GM19467 (cell line): ENCODE measurements at regions not wholly inside any gene's neighbourhood (a gene's known extent, or its start where the extent isn't known, plus 50 kb on each side); places are given as distances from the start of the nearest gene placed in this dataset.

Source experiments
- ATAC-seq: cut with Tn5 transposase; IDR thresholded peaks from one replicate; pipeline ENCODE4 v1.9.1; 2021; ENCODE audit warnings: mild to moderate bottlenecking, moderate library complexity; ENCODE audit not compliant: unreplicated experiment

DNA sequence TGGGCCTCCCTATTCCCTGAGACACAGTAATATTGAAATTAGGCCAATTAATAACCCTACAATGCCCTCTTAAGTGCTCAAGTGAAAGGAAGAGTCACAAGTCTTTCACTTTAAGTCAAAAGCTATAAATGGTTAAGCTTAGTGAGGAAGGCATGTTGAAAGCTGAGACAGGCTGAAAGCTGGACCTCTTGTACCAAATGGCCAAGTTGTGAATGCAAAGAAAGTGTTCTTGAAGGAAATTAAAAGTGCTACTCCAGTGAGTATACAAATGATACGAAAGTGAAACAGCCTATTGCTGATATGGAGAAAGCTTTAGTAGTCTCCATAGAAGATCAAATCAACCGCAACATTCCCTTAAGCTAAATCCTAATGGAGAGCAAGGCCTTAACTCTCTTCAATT is 140.8 kb downstream of the PTCSC3 start:
- ATAC-seq, result no peak

DNA sequence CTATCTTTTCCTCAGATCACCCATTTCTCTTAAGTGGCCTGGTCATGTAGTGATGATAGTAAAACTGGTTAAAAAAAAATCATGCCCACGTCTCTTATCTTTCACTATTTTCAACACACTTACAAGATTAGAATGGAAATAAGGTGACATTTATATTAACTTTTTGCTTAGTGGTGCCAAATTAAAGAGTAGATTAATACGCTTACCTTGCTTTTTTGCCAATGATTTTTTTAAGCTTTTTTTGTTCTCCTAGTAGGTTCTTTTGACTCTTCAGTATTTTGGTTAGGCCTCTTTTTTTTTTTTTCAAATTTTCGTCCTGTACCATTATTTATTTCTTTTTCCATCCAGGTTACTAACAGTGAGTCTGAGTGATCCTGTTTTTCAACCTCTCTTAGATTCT is 147.9 kb downstream of the PTCSC3 start:
- no peak for ATAC-seq

DNA sequence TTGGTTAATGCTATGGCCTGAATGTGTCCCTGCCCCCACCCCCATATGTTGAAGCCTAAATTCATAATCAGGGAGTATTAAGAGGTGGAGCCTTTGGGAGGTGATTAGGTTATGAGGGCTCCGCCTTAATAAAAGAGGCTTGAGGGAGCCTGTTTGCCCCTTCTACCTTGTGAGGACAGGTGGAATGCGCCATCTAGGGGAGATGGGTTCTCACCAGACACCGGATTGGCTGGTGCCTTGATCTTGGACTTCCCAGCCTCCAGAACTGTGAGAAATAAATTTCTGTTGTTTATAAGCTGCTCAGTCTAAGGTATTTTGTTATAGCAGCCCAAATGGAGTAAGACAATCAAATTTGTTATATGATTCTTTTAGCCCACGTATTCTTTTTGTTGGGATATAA is 148.3 kb downstream of the PTCSC3 start:
- no peak for ATAC-seq

DNA sequence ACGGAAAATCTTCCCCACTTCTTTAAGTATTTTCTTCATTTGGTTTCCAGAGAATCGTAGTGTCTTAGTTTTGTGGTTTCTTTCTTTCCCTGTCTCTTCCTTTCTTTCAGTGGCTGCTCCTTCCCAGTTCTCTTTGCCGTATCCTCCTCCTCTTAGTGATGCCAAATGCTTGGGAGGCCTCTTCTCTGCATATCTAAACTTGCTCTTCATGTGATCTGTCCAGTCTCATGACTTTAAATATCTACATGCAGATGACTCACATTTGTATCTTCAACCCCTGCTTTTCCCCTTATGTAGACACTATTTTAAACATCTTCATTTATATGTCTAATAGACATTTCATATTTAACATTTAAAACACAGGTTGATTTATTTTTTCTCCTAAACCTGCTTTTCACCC is 149.2 kb downstream of the PTCSC3 start:
- no peak for ATAC-seq

DNA sequence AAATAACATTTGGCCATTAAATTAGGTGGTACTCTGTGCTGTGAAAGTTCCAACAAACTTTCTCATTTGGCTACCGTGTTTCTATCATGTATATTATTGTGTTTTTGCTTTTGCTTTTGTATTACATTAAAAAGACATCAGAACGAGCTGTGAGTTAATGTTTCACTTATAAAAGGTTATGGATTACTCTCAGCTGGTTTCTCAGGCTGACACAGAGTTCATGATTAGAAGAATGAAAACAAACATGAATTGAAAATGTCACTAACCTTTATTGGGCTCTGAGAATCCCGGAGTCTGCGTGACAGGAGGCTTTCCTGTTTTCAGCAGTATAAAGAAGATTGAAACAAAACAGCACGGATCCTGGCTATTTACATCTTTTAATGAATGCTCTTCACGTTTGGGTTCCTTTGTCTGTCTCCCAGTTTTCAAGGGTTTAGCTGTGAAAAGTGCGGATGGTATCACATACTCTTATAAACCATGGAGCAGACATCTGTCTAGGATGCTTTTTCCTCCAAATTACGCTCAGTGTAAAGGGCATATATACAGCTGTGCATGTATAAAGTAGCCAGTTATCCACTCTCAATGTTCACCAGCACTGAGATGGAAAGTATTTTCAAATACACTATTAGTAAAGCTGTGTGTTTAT is 153.6 kb downstream of the PTCSC3 start:
- peak; percentile 46 for ATAC-seq

DNA sequence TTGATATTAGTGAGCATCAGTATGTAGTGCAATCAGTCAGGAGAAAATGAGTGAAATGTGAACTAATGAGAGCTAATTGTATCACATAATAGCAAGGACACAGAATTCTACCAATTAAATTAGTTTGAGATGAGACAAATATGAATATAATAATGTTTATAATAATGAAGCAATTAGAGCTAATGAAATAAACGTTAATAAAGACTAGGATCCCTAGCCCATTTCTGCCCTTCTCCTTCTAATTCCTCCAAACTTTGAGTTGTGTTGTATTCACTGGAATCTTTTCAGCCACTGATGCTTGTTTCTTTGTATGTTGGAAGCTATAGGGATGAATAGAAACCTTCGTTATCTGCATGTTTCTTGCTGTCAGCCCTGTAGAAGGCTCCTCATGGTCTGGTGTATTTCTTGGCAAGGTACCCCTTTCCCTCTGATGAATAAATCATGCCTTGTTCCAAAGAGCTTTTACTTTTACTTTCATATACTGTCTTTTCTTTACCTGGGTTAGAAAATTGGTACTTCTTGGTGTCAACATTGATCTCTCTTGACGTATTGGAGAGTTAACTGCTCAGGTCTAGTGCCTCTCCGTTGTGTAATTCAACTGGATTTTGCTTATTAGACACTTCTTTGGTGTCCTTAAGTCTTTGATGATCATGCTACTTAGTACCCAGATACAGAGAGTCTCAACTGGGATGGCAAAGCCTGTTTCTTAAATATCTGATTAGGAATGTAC is 154.8 kb downstream of the PTCSC3 start:
- no peak for ATAC-seq

DNA sequence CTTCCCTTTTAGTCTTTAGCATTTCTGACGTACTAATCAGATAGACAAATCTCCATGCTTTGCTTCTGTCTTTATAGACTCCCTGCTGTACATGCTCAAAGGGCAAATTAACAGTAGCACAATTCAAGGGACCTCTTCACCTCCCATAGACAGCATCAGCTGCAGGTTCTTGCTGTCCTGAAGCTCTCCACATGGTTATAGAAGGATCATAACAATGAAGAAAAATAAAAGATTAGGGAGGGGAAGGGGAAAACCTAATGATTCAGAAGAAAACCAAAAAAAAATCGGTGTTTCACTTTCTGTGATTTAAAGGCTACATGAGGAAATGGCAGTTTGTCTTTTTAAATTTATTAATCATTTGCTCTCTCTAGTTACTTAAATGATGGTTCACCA is 155.5 kb downstream of the PTCSC3 start:
- ATAC-seq, result peak; percentile 35

DNA sequence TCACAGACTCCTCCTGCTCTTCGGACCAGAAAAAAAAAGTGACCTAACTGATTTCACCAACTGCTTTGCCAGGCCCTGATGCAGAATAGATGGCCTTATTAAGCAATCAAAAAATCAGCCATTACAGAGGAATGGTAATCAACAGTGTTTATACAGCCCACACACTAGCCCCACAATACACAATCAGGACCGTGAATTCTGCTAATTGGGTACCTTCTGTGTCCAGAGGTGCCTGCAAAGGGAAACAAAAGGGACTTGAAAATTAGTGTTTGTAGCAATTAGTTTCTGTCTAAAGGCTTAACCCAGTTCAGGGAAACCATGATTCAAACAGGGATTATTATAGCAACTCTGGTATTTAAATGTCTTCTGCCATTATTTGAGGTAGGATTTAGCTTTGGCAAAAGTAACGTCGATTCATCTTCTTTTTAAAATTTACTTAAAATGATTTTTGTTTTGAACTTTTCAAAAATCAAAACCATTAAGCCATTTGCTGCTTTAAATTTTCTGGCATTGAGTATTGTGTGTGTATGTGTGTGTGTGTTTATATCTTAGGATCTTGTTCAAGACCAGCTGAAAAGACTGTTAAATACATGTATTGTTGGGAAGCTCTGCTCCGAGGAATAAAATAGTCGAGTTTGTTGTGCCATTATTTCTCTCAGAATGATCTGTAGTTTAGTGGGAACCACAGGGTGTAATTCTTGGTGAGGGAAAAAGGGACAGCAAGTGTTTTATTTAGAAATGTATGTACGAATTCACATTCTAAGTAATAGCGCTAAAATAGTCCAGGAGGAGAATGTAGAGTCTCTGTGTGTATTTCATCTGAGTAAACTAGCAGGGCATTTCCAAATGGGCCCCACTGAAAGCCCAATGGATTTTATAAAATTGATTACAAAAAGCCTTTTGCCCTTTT is 156.1 kb downstream of the PTCSC3 start:
- ATAC-seq, result no peak

DNA sequence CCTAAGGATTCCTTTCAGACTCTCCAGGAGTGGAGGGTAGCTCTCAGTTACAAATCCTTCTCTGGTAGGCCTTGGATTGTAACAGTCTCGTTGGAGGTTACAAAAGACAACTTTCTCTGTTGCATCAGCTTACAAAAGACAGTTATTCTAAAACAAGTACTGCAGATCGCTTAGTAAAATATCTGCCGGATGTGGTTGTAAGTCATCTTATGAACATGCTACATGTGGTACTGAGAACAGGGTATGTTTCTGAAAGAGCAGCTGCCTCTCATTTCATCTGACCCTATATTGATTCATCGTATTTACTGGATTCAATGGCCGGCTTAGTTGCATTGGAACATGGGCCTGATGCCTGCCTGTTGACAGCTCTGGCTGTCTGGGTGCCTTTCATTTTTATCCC is 157.4 kb downstream of the PTCSC3 start:
- no peak for ATAC-seq

DNA sequence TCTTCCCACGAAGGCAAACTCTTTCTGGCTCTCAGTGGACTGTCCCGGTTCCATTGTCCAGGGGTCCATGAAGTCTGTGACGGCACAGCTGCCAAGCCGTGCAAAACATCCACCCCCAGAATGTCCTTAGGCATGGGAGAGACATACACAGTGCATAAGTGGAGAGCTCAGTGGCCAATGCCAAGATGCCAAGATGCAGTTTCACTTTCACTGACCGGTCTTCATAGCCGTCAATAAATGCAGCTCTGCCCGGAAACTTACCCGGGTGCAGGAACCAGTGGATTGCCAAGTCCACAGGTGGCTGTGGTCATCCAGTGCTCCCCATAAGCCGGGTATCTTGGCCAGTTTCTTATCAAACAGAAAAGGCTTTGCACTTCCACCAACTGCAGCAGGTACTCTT is 162.3 kb downstream of the PTCSC3 start:
- ATAC-seq, result no peak

DNA sequence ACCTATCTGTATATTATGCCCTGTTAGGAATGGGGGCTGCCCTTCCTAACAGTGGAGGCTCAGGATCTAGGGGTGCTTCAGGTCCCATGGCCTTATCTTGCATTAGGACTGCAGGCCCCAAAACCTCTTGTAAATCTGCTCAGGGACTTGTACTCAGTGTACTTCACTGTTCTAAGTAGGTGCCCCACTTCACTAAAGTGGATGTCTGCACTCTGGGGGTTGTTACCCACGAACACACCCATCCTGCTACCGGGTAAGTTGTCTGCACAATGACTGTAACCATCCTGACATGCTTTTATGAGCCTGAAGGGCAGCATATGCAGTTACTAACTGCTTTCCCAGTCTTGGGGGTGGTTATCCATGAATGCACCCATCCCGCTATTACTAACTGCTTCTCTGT is 163.0 kb downstream of the PTCSC3 start:
- ATAC-seq, result no peak

DNA sequence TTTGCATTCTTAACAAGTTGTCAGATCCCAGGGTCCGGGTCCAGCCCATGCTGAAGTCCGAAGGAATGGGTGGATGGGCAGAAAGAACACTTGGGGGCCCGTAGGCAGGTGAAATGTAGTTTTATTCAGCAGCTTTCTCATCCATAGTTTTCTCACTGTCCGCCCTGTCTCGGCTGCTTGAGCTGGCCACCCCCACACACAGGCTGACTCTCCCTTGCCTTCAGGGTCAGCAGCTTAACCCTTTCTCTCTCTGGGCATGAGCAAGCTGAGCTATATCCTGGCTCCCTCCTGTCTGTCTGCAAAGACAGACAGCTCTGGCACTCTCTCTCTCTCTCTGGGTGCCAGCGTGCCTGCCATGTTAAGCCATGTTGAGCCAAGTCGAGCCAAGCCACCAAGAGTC is 163.9 kb downstream of the PTCSC3 start:
- no peak for ATAC-seq

DNA sequence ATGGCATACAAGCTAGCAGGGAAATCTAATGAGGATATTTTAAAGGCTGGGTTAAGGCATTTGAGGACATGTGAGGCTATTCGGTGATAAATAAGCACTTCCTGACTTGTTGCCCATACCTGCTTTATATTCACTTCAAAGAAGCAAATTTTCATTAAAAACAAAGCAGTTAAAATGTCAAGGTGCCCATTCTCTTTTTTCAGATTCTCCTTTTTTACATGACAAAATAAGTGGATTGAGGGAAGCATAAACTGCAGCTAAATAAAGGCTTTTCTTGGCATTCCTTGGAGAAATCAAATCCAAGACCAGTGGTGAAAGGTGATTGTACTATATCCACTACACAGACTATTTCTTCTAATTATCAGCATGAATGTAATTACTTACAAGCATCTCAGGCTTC is 166.9 kb downstream of the PTCSC3 start:
- ATAC-seq, result no peak

DNA sequence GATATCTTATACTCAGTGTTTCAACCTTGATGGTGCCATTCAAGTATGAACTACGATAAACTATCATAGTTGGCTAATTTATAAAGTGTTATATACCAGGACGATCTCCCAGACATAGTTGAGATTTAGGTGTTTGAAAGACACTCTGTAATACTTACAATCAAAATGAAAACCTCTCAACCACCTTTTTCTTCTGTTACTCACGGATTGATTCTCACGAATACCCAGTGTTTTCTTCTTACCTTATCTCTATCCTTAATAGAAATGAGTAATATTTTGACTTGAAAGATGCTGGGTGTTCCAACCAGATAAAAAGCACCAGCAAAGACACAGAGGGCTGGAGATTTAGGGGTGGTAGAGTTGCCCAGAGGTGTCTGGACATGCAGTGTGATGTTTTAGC is 169.9 kb downstream of the PTCSC3 start:
- no peak for ATAC-seq

DNA sequence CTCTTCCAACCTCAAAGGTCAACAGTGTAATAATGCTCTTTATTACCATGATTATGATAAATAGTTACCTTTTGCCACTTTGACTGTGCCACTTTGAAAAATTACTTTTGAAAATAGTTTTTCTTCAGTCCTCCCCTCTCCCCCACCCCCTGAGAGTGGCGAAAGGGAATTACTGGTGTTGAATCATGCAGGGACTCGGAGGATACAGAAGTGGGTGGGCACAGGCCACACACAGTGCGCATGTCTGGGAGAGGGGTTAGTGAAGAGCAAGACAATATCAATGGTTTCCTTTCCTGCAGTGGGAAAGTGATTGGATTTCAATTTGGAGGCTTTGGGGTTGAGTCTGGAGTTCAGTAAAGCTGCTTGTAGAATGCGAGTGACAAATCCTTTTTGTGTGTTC is 170.9 kb downstream of the PTCSC3 start:
- ATAC-seq, result no peak

DNA sequence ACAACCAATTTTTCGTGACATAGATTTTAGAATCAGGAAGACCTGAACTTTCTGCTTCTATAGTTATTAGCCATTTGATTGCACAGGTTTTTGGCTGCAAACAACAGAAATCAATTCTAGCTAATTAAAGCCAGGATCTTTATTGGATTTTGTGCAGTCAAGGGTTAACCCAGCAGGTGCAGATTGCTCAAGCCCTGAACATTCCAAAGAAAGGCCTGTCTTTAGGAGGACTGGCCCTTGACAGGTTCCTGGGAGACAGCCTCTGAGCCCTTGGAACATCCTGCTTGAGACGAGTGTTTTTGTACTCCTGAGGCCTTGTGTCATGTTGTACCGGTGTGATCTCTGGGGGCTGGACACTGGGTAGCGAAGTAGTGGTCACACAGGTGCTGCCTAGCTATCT is 174.6 kb downstream of the PTCSC3 start:
- ATAC-seq, result no peak

DNA sequence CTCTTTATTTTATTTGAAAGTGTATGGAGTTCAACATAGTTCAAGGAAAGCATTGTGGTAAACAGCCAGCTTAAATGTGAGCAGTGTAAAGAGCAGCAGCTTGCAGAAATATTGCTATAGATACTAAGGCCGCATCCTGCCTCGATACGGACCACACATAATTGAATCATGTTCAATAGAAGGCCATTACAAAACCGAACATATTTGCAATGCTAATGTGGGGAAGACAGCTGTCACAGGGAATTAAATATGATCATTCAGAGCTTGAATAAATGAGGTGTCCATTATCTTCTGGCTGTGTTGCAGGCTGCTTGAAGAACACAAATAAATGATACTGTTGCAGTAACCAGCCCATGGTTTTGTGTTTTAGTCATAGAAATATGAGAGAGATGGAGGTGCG is 173.2 kb downstream of the BRMS1L start:
- ATAC-seq, result no peak

DNA sequence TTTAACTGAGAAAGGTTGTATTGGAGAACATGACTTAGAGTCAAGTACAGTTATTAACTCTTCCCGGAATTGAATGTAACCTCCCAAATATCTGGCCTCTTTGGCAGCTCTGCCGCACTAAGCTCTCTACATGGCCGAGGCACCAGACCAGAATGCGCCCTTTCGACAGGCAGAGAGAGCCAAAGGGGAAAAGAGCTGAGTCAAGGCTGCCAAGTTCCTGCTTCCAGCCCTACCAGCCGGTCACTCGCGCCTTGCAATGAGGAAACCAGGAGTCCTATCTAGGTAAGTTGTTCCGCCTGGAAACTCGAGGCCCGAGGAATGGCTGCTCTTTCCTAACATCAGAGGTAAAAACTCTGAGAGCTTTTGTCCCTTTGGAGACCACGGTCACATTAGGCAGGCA is 172.2 kb downstream of the BRMS1L start:
- no peak for ATAC-seq

DNA sequence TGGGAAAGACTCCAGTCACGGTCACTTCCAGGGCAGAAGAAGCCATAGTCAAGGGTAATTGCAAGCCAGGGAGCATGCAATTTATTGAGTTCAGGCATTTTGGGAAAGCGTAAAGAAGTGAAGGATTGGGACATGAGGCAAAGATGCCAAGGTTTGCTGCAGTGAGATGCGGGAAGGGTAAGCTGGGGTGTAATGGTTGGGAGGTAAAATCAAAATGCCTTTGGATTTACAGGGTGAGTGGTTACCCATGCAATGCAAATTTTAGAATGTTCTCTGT is 167.5 kb downstream of the BRMS1L start:
- no peak for ATAC-seq

DNA sequence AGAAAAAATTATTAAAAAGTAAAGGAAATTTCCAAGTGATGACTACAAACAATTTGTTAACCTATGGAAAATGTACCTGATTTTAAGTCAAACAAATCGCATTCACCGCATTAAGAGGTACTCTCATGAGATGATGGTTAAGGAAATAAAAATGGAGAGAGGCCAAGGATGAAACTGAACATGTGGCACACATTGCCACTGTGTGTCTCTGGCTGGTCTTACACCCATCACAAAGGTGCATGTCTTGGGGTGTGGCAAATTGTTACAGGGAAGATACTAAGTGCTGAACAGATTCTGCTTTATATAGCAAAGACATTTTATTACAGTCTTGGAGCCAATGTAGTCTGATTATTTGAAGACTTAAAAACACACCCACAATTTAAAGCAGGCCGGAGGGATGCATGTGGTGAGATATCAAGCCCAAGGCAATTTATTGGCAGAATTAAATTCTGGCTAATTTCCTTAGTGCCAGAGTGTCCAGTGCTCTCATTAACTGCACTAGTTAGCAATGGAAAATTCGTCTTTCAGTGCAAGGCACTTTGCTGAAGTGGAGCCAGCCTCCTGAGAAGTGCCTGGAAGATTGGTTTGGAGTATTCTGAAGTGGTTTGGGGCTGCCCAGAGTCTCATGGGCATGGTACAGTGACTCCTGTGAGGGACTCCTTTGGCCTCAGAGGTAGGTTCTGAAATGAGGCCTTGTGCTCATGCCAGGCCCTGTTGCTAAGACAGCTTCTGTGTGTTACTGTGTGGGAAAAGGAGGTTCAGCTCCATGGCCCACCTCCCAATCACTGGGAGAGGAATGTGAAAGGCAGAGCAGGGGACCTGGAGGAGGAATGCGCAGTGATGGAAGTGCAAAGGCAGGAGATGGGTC is 166.9 kb downstream of the BRMS1L start:
- ATAC-seq, result no peak

DNA sequence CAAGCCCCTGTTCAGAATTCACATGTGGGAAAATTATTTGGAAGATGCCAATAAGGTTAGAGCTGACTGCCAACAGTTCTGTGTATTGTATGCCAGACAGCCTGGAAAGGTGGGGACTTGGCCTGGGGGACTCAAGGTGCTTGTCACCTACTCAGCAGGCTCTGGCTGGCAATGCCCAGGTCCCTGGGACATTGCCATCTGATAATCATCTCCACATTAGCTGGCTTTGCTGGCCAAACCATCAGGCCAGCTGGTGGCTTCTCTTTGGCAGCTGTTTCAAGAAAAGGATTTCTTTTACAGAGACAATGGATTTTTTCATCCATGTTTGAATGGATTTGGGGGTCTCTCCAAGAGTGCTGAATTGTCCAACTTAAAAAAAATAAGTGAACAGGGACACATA is 165.2 kb downstream of the BRMS1L start:
- ATAC-seq, result no peak
